ENCODE measurements at regions not wholly inside any gene's neighbourhood (a gene's known extent, or its start where the extent isn't known, plus 50 kb on each side); places are given as distances from the start of the nearest gene placed in this dataset.

GRCh38 chr4:177511611-177512010, 69.4 kb upstream of the AGA start:
- Histone ChIP-seq H3K4me2 (ENCODE audit: low read length) (no peak overlapping the region), H3K9ac (ENCODE audit: low read length) (no peak overlapping the region), H2AFZ (ENCODE audit: low read depth, low read length) (no peak overlapping the region), H4K20me1 (ENCODE audit: insufficient read depth, low read length) (no peaks in the 10 kb centered on the region), H3K4me3 (ENCODE audit: insufficient read depth, low read depth, low read length) (no peak overlapping the region), H3K36me3 (ENCODE audit: insufficient read depth, low read length) (no peaks in the 10 kb centered on the region), H3K27ac (ENCODE audit: low read depth, low read length) (no peak overlapping the region), H3K4me1 (ENCODE audit: insufficient read depth, low read length) (no peaks in the 10 kb centered on the region), H3K79me2 (ENCODE audit: insufficient read depth, low read length) (no peaks in the 10 kb centered on the region), H3K9me3 (ENCODE audit: insufficient read depth, low read depth, low read length) (no peaks in the 10 kb centered on the region), H3K27me3 (ENCODE audit: insufficient read depth, low read length) (no peaks in the 10 kb centered on the region)
- H3K4me1 Mint-ChIP-seq (ENCODE audit: low read depth, unreplicated experiment) = no peaks in the 10 kb centered on the region
- no peak overlapping the region for H3K27ac Mint-ChIP-seq (ENCODE audit: unreplicated experiment)
- H3K27me3 Mint-ChIP-seq (ENCODE audit: low read depth, unreplicated experiment) = no peaks in the 10 kb centered on the region
- H3K36me3 Mint-ChIP-seq (ENCODE audit: low read depth, unreplicated experiment) = no peaks in the 10 kb centered on the region
- DNase-seq (ENCODE audit: low read depth) (no peak), FAIRE-seq (no peak)
- H3K4me3 Mint-ChIP-seq (ENCODE audit: unreplicated experiment) = no peak overlapping the region
- TF ChIP-seq, protein P1, sequence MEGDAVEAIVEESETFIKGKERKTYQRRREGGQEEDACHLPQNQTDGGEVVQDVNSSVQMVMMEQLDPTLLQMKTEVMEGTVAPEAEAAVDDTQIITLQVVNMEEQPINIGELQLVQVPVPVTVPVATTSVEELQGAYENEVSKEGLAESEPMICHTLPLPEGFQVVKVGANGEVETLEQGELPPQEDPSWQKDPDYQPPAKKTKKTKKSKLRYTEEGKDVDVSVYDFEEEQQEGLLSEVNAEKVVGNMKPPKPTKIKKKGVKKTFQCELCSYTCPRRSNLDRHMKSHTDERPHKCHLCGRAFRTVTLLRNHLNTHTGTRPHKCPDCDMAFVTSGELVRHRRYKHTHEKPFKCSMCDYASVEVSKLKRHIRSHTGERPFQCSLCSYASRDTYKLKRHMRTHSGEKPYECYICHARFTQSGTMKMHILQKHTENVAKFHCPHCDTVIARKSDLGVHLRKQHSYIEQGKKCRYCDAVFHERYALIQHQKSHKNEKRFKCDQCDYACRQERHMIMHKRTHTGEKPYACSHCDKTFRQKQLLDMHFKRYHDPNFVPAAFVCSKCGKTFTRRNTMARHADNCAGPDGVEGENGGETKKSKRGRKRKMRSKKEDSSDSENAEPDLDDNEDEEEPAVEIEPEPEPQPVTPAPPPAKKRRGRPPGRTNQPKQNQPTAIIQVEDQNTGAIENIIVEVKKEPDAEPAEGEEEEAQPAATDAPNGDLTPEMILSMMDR (IDR thresholded peaks at IDR 0.05; ENCODE audit: insufficient read depth, low read depth, low read length) = no peak
- no peak for TF ChIP-seq EZH2 (IDR thresholded peaks at IDR 0.05; ENCODE audit: insufficient read depth, low read length)
- no peaks in the 10 kb centered on the region for H3K9me3 Mint-ChIP-seq (ENCODE audit: unreplicated experiment)

GRCh38 chr4:177512646-177513045, 70.4 kb upstream of the AGA start:
- Mint-ChIP-seq H3K4me3 (ENCODE audit: unreplicated experiment) (no peak overlapping the region), H3K27me3 (ENCODE audit: low read depth, unreplicated experiment) (no peaks in the 10 kb centered on the region), H3K36me3 (ENCODE audit: low read depth, unreplicated experiment) (no peaks in the 10 kb centered on the region), H3K9me3 (ENCODE audit: unreplicated experiment) (no peaks in the 10 kb centered on the region), H3K4me1 (ENCODE audit: low read depth, unreplicated experiment) (no peaks in the 10 kb centered on the region), H3K27ac (ENCODE audit: unreplicated experiment) (no peak overlapping the region)
- TF ChIP-seq, protein P1 (IDR thresholded peaks at IDR 0.05; ENCODE audit: insufficient read depth, low read depth, low read length) = no peak
- TF ChIP-seq EZH2 (IDR thresholded peaks at IDR 0.05; ENCODE audit: insufficient read depth, low read length) = no peak
- Histone ChIP-seq H2AFZ (ENCODE audit: low read depth, low read length) (no peak overlapping the region), H3K27ac (ENCODE audit: low read depth, low read length) (no peak overlapping the region), H3K79me2 (ENCODE audit: insufficient read depth, low read length) (no peaks in the 10 kb centered on the region), H3K27me3 (ENCODE audit: insufficient read depth, low read length) (no peaks in the 10 kb centered on the region), H3K36me3 (ENCODE audit: insufficient read depth, low read length) (no peaks in the 10 kb centered on the region), H3K4me3 (ENCODE audit: insufficient read depth, low read depth, low read length) (no peak overlapping the region), H3K4me1 (ENCODE audit: insufficient read depth, low read length) (no peaks in the 10 kb centered on the region), H3K9ac (ENCODE audit: low read length) (no peak overlapping the region), H4K20me1 (ENCODE audit: insufficient read depth, low read length) (no peaks in the 10 kb centered on the region), H3K9me3 (ENCODE audit: insufficient read depth, low read depth, low read length) (no peaks in the 10 kb centered on the region), H3K4me2 (ENCODE audit: low read length) (no peak overlapping the region)
- DNase-seq (ENCODE audit: low read depth) = no peak
- no peak for FAIRE-seq

DNA sequence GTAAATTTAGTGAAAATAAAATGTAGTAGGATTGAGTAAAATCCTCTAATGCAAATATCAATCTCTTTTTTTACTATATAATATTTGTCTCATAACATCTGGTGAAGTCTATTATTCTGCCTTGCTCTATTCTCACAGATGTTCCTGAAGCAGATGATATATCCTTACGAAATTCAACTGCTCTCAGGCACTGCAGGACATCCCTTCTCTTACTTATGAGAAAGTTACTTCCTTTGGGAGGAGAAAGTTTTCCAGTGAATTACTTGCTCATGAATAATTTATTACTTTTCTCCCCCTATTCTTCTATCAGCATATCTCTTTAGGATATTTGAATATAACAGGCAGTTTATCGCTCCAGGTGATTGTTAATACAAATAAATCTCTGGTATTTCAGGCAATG, 75.6 kb upstream of the AGA start:
- Histone ChIP-seq H3K9me3 (ENCODE audit: insufficient read depth, low read depth, low read length) (no peaks in the 10 kb centered on the region), H3K27ac (ENCODE audit: low read depth, low read length) (no peak overlapping the region), H3K27me3 (ENCODE audit: insufficient read depth, low read length) (no peaks in the 10 kb centered on the region), H3K79me2 (ENCODE audit: insufficient read depth, low read length) (no peaks in the 10 kb centered on the region), H3K4me1 (ENCODE audit: insufficient read depth, low read length) (no peaks in the 10 kb centered on the region), H2AFZ (ENCODE audit: low read depth, low read length) (no peak overlapping the region), H3K9ac (ENCODE audit: low read length) (no peak overlapping the region), H3K4me3 (ENCODE audit: insufficient read depth, low read depth, low read length) (no peak overlapping the region), H4K20me1 (ENCODE audit: insufficient read depth, low read length) (no peaks in the 10 kb centered on the region), H3K36me3 (ENCODE audit: insufficient read depth, low read length) (no peaks in the 10 kb centered on the region), H3K4me2 (ENCODE audit: low read length) (no peak overlapping the region)
- H3K9me3 Mint-ChIP-seq (ENCODE audit: unreplicated experiment) = peaks cover 8% of the 10 kb centered on the region
- DNase-seq (ENCODE audit: low read depth) = no peak
- no peaks in the 10 kb centered on the region for H3K27me3 Mint-ChIP-seq (ENCODE audit: low read depth, unreplicated experiment)
- no peak for FAIRE-seq
- no peak overlapping the region for H3K27ac Mint-ChIP-seq (ENCODE audit: unreplicated experiment)
- H3K4me1 Mint-ChIP-seq (ENCODE audit: low read depth, unreplicated experiment) = no peaks in the 10 kb centered on the region
- no peaks in the 10 kb centered on the region for H3K36me3 Mint-ChIP-seq (ENCODE audit: low read depth, unreplicated experiment)
- no peak for TF ChIP-seq EZH2 (IDR thresholded peaks at IDR 0.05; ENCODE audit: insufficient read depth, low read length)
- TF ChIP-seq, protein P1 (IDR thresholded peaks at IDR 0.05; ENCODE audit: insufficient read depth, low read depth, low read length) = no peak
- H3K4me3 Mint-ChIP-seq (ENCODE audit: unreplicated experiment) = no peak overlapping the region
